Activated CD8-positive, alpha-beta T cell treated with anti-CD3 and anti-CD28 coated beads for 36 hours (primary cell): ENCODE measurements at regions not wholly inside any gene's neighbourhood (a gene's known extent, or its start where the extent isn't known, plus 50 kb on each side); places are given as distances from the start of the nearest gene placed in this dataset.
"Not testable (repeated sequence)": the region's sequence is repeated elsewhere in the genome, so short reads cannot be mapped to it uniquely, and the experiment has no call there.

Experiments used
- ATAC-seq: fragments of 200-7000 bp; cut with Tn5 transposase; one replicate; pipeline ENCODE4 v1.10.0; 2021; ENCODE audit warnings: mild to moderate bottlenecking, moderate library complexity
- CTCF ChIA-PET: fragments of 350-600 bp; sonication (Branson Sonifier 250); formaldehyde crosslinking; loops from one replicate; lab custom pipeline; 2021; ENCODE audit warnings: antibody characterized with exemption; lab: Charles Lee
- POLR2A ChIA-PET: fragments of 350-600 bp; sonication (Branson Sonifier 250); formaldehyde crosslinking; loops from one replicate; lab custom pipeline; 2021; ENCODE audit warnings: antibody characterized with exemption; lab: Charles Lee
- DNase-seq: peaks from one replicate; pipeline ENCODE4 v3.0.0-alpha.2; 2020
- H3K27ac Mint-ChIP-seq: one replicate; pipeline ENCODE4 v1.8.0; 2021; ENCODE audit warnings: mild to moderate bottlenecking, mixed read lengths
- H3K27me3 Mint-ChIP-seq: one replicate; pipeline ENCODE4 v1.8.0; 2021; ENCODE audit warnings: mixed read lengths
- H3K36me3 Mint-ChIP-seq: one replicate; pipeline ENCODE4 v1.8.0; 2021; ENCODE audit warnings: low read depth, mixed read lengths
- H3K4me1 Mint-ChIP-seq: one replicate; pipeline ENCODE4 v1.8.0; 2021; ENCODE audit warnings: low read depth, mixed read lengths
- H3K4me3 Mint-ChIP-seq: one replicate; pipeline ENCODE4 v1.8.0; 2021; ENCODE audit warnings: mild to moderate bottlenecking, moderate library complexity, mixed read lengths
- H3K9me3 Mint-ChIP-seq: one replicate; pipeline ENCODE4 v1.8.0; 2021; ENCODE audit warnings: mixed read lengths
- intact Hi-C: fragments of 100-400 bp; cut with micrococcal nuclease; formaldehyde crosslinking; loops from one replicate; pipeline ENCODE4 v1.10.0; 2022

- H3K9me3 Mint-ChIP-seq, intact Hi-C loops, H3K4me1 Mint-ChIP-seq, CTCF ChIA-PET, POLR2A ChIA-PET, H3K36me3 Mint-ChIP-seq, H3K27me3 Mint-ChIP-seq, H3K27ac Mint-ChIP-seq: not testable (repeated sequence)
- DNase-seq: peak; percentile 33
- peak; percentile 27 for ATAC-seq
- peak overlapping the region; percentile 74 for H3K4me3 Mint-ChIP-seq
Observed at GRCh38 chr1:148049115-148049496, 103.0 kb downstream of the NBPF11 start.

- peak overlapping the region; percentile 74 for H3K4me3 Mint-ChIP-seq
- CTCF ChIA-PET, intact Hi-C loops, H3K4me1 Mint-ChIP-seq, POLR2A ChIA-PET, H3K27me3 Mint-ChIP-seq, H3K36me3 Mint-ChIP-seq, H3K9me3 Mint-ChIP-seq: not testable (repeated sequence)
- peak; percentile 56 for DNase-seq
- peak overlapping the region; percentile 68 for H3K27ac Mint-ChIP-seq
- peak; percentile 60 for ATAC-seq
Observed at GRCh38 chr1:148048423-148049114, 103.5 kb downstream of the NBPF11 start.

GRCh38 chr1:148045872-148046271 is 106.2 kb downstream of the NBPF11 start:
- intact Hi-C loops, H3K36me3 Mint-ChIP-seq, POLR2A ChIA-PET: not testable (repeated sequence)

GRCh38 chr1:148044495-148044894 is 107.6 kb downstream of the NBPF11 start:
- DNase-seq, H3K9me3 Mint-ChIP-seq, intact Hi-C loops, H3K4me3 Mint-ChIP-seq, CTCF ChIA-PET, H3K36me3 Mint-ChIP-seq, H3K27ac Mint-ChIP-seq, POLR2A ChIA-PET, H3K27me3 Mint-ChIP-seq, H3K4me1 Mint-ChIP-seq: not testable (repeated sequence)
- peak; percentile 22 for ATAC-seq

More at GRCh38 chr1:148045872-148046271, 106.2 kb downstream of the NBPF11 start:
- ATAC-seq, H3K27me3 Mint-ChIP-seq, DNase-seq, H3K27ac Mint-ChIP-seq, H3K9me3 Mint-ChIP-seq, H3K4me1 Mint-ChIP-seq, H3K4me3 Mint-ChIP-seq, CTCF ChIA-PET: not testable (repeated sequence)
